ENCODE measurements at regions not wholly inside any gene's neighbourhood (a gene's known extent, or its start where the extent isn't known, plus 50 kb on each side); places are given as distances from the start of the nearest gene placed in this dataset.

DNA sequence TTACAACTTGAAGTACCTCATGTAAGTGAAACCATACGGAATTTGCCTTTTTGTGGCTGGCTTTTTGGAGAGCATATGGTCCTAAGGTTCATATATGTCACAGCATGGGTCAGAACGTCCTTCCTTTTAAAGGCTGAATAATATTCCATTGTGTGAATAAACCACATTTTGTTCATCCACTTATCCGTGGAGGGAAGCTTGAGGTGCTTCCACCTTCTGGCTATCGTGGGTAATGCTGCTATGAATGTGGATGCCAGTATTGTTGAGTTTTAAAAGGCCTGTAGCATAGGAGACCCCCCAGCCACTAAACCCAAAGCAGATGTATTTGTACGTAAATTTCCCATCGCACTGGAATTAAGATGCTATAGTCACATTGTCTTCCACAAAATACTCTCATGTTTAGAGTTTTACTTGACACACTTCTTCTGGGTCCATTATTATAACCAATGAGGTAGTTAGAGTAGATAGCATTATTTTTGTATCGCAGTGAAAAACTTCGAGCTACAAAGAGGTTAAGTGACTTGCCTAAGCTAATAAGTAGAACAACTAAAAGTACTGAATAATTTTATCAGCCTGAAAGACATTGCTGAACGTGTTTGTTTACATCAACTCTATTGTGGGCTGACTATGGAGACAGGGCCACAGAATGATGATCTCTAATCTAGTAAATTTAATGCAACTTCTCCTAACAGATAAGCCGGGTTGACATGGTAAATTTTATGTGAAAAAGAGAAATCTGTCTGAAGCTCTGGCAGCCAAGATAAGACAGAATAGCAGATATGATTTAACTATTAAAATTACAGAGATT is 183.0 kb upstream of the CTBP2 start:
- Mint-ChIP-seq H3K9me3 (no peaks in the 10 kb centered on the region), H3K4me1 (no peaks in the 10 kb centered on the region), H3K36me3 (ENCODE audit: low read depth) (no peaks in the 10 kb centered on the region), H3K27me3 (no peaks in the 10 kb centered on the region), H3K4me3 (no peak overlapping the region), H3K27ac (no peak overlapping the region)
- DNase-seq, result no peak
- ChIA-PET CTCF (interaction anchor here (1.0 to 1.3 kb wide), 2 partner anchors 295 to 351 kb away, joined by 3 to 4 read pairs; no protein-coding TSS in a partner anchor), POLR2A (no interaction called here)

GRCh38 chr10:125341611-125342010 is 181.2 kb upstream of the CTBP2 start:
- CTCF ChIA-PET, result no interaction called here
- POLR2A ChIA-PET, result no interaction called here
- Mint-ChIP-seq H3K4me1 (no peaks in the 10 kb centered on the region), H3K9me3 (no peaks in the 10 kb centered on the region), H3K36me3 (ENCODE audit: low read depth) (no peaks in the 10 kb centered on the region), H3K4me3 (no peak overlapping the region), H3K27ac (no peak overlapping the region), H3K27me3 (no peaks in the 10 kb centered on the region)
- no peak for DNase-seq

DNA sequence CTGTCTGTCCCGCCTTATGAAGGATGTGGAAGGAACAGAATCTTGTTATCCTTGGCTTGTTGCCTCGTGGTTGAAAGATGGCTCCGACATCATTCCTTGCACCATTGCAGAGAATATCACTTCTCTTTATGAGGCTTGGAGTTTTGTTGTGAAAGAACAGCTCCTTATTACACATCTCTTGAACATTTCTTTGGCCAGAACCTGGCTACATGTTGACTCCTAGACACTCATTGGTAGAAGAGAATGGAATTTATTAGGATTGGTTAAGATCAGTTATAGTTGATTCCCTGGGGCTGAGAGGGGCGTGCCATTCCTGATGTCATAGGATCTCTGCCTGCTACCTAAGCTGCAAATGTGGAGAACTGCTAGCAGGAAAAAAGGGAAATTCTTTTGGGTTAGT is 180.5 kb upstream of the CTBP2 start:
- Mint-ChIP-seq H3K27ac (no peak overlapping the region), H3K4me3 (no peak overlapping the region)

DNA sequence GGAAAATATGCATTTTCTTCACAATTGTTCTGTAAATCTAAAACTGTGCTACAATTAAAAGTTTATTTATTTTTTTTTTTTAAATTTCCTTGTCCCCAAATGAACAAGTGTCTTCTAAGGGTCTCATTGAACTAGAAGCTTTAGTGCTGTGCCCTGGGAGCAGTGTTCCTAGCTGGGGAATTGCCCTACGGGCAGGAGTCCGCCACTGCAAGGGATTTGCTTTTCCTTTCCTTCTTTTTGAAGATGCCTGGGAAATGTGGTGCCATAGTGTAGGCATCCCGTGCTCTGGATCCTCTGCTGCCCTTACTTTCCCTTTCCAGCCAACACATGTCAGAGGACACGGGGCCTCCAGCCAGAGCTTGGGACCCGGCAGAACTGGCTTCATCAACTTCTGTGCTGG is 177.1 kb upstream of the CTBP2 start:
- no peak for DNase-seq
- Mint-ChIP-seq H3K4me3 (no peak overlapping the region), H3K4me1 (no peaks in the 10 kb centered on the region), H3K27me3 (no peaks in the 10 kb centered on the region), H3K36me3 (ENCODE audit: low read depth) (no peaks in the 10 kb centered on the region), H3K9me3 (peaks cover 2% of the 10 kb centered on the region), H3K27ac (no peak overlapping the region)
- CTCF ChIA-PET, result no interaction called here
- POLR2A ChIA-PET, result no interaction called here

More for the DNA sequence above, 180.5 kb upstream of the CTBP2 start:
- ChIA-PET CTCF (no interaction called here), POLR2A (no interaction called here)
- Mint-ChIP-seq H3K36me3 (ENCODE audit: low read depth) (no peaks in the 10 kb centered on the region), H3K4me1 (no peaks in the 10 kb centered on the region), H3K27me3 (no peaks in the 10 kb centered on the region), H3K9me3 (peaks cover 2% of the 10 kb centered on the region)
- DNase-seq, result no peak

- no peaks in the 10 kb centered on the region for H3K27me3 Mint-ChIP-seq
- no peak overlapping the region for H3K4me3 Mint-ChIP-seq
- H3K9me3 Mint-ChIP-seq, result peaks cover 2% of the 10 kb centered on the region
- no peak overlapping the region for H3K27ac Mint-ChIP-seq
- no peaks in the 10 kb centered on the region for H3K4me1 Mint-ChIP-seq
- no peak for DNase-seq
- CTCF ChIA-PET, result no interaction called here
- H3K36me3 Mint-ChIP-seq (ENCODE audit: low read depth), result no peaks in the 10 kb centered on the region
- POLR2A ChIA-PET, result no interaction called here
Measured at GRCh38 chr10:125334545-125334944, 174.2 kb upstream of the CTBP2 start.

DNA sequence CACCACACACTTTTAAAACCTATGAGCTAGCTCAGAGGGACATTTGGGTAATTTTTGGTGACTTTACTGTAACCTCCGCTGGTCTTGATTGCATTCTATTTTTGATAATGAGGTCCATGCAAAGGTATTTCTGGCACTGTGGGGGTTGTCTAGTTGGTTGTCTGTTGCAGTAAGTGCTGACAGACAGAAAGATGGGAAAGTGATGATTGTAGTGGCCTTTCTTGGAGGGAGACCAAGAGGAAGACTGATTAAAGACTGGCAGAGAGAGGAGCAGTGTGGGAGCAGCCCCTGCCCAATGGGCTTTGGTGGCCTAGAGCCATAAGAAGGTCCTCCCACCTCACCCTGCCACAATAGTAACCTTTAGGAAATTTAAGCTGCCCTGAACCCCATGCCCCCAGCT is 173.4 kb upstream of the CTBP2 start:
- CTCF ChIA-PET, result no interaction called here
- H3K36me3 Mint-ChIP-seq (ENCODE audit: low read depth), result no peaks in the 10 kb centered on the region
- H3K4me3 Mint-ChIP-seq, result no peak overlapping the region
- DNase-seq, result no peak
- H3K27ac Mint-ChIP-seq, result no peak overlapping the region
- POLR2A ChIA-PET, result no interaction called here
- no peaks in the 10 kb centered on the region for H3K4me1 Mint-ChIP-seq
- H3K27me3 Mint-ChIP-seq, result no peaks in the 10 kb centered on the region
- peaks cover 2% of the 10 kb centered on the region for H3K9me3 Mint-ChIP-seq

GRCh38 chr10:125333209-125333591 is 172.8 kb upstream of the CTBP2 start:
- Mint-ChIP-seq H3K27ac (no peak overlapping the region), H3K9me3 (peaks cover 2% of the 10 kb centered on the region), H3K36me3 (ENCODE audit: low read depth) (no peaks in the 10 kb centered on the region), H3K4me3 (no peak overlapping the region), H3K27me3 (no peaks in the 10 kb centered on the region), H3K4me1 (no peaks in the 10 kb centered on the region)
- DNase-seq, result no peak
- CTCF ChIA-PET, result no interaction called here
- POLR2A ChIA-PET, result no interaction called here

DNA sequence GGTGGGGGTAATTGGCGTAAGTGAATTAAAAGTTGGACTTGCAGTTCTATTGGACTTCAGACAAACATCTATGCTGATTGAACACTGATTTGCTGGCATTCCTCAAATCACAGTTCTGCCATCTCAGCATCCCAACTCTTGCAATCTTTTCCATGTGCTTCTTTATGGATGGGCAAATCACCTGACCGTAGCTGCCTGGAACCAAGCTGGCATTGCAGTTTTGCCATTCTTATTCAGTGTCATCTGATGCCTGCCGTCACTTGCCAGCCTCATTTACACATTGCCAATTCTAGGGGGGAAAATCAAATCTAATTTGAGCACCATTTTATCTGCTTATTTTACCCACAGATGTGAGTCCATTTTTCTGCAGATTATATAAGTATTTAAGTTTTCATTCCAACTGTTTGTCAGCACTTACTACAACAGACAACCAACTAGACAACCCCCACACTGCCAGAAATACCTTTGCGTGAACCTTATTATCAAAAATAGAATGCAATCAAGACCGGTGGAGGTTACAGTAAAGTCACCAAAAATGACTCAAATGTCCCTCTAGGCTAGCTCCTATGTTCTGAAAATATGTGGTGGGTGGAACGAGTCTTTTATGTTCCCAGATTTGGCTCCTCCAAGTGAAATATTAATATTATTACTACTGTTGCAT is 172.3 kb upstream of the CTBP2 start:
- H3K9me3 Mint-ChIP-seq, result peaks cover 2% of the 10 kb centered on the region
- no peak overlapping the region for H3K4me3 Mint-ChIP-seq
- ChIA-PET CTCF (no interaction called here), POLR2A (no interaction called here)
- no peaks in the 10 kb centered on the region for H3K4me1 Mint-ChIP-seq
- H3K27me3 Mint-ChIP-seq, result no peaks in the 10 kb centered on the region
- no peak for DNase-seq
- no peak overlapping the region for H3K27ac Mint-ChIP-seq
- no peaks in the 10 kb centered on the region for H3K36me3 Mint-ChIP-seq (ENCODE audit: low read depth)

DNA sequence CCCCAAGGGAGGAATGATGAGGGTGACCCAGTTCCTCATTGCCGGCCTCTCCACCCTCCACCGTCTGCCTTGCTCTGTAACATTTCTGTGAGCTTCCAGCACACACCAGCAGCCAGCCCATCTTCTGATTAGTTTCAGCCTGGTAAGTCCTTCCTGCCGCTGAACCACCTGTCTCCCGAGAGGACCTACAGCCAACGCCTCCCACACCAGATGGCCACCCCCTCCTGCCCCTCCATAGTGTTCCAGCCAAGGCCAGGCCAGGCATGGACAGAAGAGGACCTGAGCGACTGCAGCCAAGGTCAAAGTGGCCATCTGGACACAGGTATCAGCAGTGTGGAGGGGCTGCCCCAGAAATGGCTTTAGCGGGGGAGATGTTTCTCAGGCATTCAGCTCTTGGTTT is 170.7 kb upstream of the CTBP2 start:
- H3K4me1 Mint-ChIP-seq, result no peaks in the 10 kb centered on the region
- CTCF ChIA-PET, result no interaction called here
- H3K9me3 Mint-ChIP-seq, result peaks cover 4% of the 10 kb centered on the region
- H3K27ac Mint-ChIP-seq, result no peak overlapping the region
- H3K27me3 Mint-ChIP-seq, result no peaks in the 10 kb centered on the region
- no peaks in the 10 kb centered on the region for H3K36me3 Mint-ChIP-seq (ENCODE audit: low read depth)
- DNase-seq, result no peak
- H3K4me3 Mint-ChIP-seq, result no peak overlapping the region
- POLR2A ChIA-PET, result no interaction called here

GRCh38 chr10:125329056-125329455 is 168.7 kb upstream of the CTBP2 start:
- no peaks in the 10 kb centered on the region for H3K36me3 Mint-ChIP-seq (ENCODE audit: low read depth)
- H3K27ac Mint-ChIP-seq, result no peak overlapping the region
- H3K27me3 Mint-ChIP-seq, result no peaks in the 10 kb centered on the region
- peaks cover 11% of the 10 kb centered on the region for H3K9me3 Mint-ChIP-seq
- no peak for DNase-seq
- POLR2A ChIA-PET, result no interaction called here
- H3K4me3 Mint-ChIP-seq, result no peak overlapping the region
- CTCF ChIA-PET, result no interaction called here
- H3K4me1 Mint-ChIP-seq, result no peaks in the 10 kb centered on the region

- no peak overlapping the region for H3K4me3 Mint-ChIP-seq
- no peak for DNase-seq
- no peak overlapping the region for H3K27ac Mint-ChIP-seq
- no peaks in the 10 kb centered on the region for H3K4me1 Mint-ChIP-seq
- peaks cover 16% of the 10 kb centered on the region for H3K9me3 Mint-ChIP-seq
- CTCF ChIA-PET, result no interaction called here
- POLR2A ChIA-PET, result no interaction called here
- H3K27me3 Mint-ChIP-seq, result no peaks in the 10 kb centered on the region
- no peaks in the 10 kb centered on the region for H3K36me3 Mint-ChIP-seq (ENCODE audit: low read depth)
Measured at GRCh38 chr10:125325326-125325725, 165.0 kb upstream of the CTBP2 start.

- Mint-ChIP-seq H3K9me3 (no peaks in the 10 kb centered on the region), H3K27me3 (no peaks in the 10 kb centered on the region), H3K36me3 (ENCODE audit: low read depth) (no peaks in the 10 kb centered on the region), H3K4me1 (no peaks in the 10 kb centered on the region), H3K4me3 (no peak overlapping the region), H3K27ac (no peak overlapping the region)
- POLR2A ChIA-PET, result no interaction called here
- no peak for DNase-seq
- CTCF ChIA-PET, result no interaction called here
Measured at GRCh38 chr10:125316436-125316835, 156.1 kb upstream of the CTBP2 start.

DNA sequence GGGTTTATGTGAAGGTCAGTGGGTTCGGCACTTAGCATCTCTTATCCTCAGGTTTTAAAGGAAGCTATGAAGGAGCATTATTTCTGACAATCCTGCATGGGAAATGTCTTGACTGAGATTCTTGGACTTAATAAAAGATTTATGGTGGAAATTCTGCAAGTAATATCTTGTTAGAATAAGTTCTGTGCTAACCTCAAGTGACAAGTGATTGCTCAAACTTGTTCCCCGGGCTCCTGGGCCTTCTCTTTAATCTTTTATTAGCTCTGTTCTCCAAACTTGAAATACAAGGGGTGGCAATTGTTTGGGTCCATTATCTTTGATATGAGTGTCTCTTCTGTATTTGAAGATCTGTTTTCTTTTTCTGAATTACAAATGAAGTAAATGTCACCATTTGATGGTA is 140.6 kb upstream of the CTBP2 start:
- H3K27ac Mint-ChIP-seq, result no peak overlapping the region
- H3K4me1 Mint-ChIP-seq, result no peaks in the 10 kb centered on the region
- no peak overlapping the region for H3K4me3 Mint-ChIP-seq
- CTCF ChIA-PET, result no interaction called here
- no peaks in the 10 kb centered on the region for H3K27me3 Mint-ChIP-seq
- no peaks in the 10 kb centered on the region for H3K36me3 Mint-ChIP-seq (ENCODE audit: low read depth)
- POLR2A ChIA-PET, result no interaction called here
- H3K9me3 Mint-ChIP-seq, result no peaks in the 10 kb centered on the region
- no peak for DNase-seq

DNA sequence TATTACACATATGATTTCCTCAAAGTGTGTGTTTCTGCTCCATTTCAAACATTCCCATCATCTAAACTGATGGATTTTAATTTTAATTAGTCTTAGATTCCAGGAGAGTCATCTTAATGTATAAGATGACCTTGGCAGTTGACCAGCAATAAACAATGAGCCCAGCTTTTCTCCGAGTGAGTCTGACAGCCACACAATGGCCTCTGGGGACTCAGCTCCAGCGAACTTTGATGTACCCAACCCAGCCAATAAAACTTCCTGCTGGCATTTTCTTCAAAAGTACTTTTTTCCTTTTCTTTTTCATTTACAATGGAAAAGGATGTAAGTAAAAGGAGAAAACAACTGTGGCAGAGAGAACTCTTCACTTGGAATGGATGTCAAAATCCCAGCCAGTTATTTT is 139.1 kb upstream of the CTBP2 start:
- no peaks in the 10 kb centered on the region for H3K4me1 Mint-ChIP-seq
- H3K27ac Mint-ChIP-seq, result no peak overlapping the region
- DNase-seq, result no peak
- H3K36me3 Mint-ChIP-seq (ENCODE audit: low read depth), result no peaks in the 10 kb centered on the region
- H3K9me3 Mint-ChIP-seq, result peaks cover 2% of the 10 kb centered on the region
- no peak overlapping the region for H3K4me3 Mint-ChIP-seq
- POLR2A ChIA-PET, result no interaction called here
- no peaks in the 10 kb centered on the region for H3K27me3 Mint-ChIP-seq
- CTCF ChIA-PET, result no interaction called here
